ENCODE measurements at regions not wholly inside any gene's neighbourhood (a gene's known extent, or its start where the extent isn't known, plus 50 kb on each side); places are given as distances from the start of the nearest gene placed in this dataset.

DNA sequence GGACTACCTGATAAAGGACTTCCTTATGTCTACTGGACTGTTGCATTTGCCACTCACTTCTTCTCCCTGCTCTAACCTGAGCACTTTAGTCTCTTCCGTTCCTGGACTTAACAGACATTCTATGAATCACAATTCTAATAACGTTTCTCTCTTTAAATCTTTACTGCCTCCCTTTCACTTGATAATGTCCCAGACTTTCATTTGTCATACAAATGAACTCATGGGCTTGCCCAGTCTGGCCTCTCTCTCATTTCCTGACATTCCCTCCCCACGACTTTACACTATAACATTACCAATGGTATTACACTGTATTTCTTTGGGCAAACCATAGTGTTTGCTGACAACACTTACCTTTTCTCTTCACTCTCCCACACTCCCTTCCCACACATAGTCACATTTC lies 540.7 kb upstream of the TMEFF2 start:
- Histone ChIP-seq H3K36me3 (ENCODE audit: control insufficient read depth in 2 of 2, insufficient read depth in 1 of 2, low read length in 2 of 2) (no peaks in the 10 kb centered on the region), H3K27ac (ENCODE audit: extremely low read depth, low read depth, low read length) (no peak overlapping the region), H3K9me3 (ENCODE audit: control insufficient read depth, insufficient read depth, low read depth, low read length) (no peaks in the 10 kb centered on the region), H3K4me1 (ENCODE audit: control insufficient read depth, insufficient read depth, low read length) (no peaks in the 10 kb centered on the region), H3K4me3 (ENCODE audit: low read depth, low read length) (no peak overlapping the region)
- TF ChIP-seq SP7 (tag by site-specific recombination; IDR thresholded peaks at IDR 0.05) (no peak), PRDM1 (tag by site-specific recombination; IDR thresholded peaks at IDR 0.05) (no peak), ZNF707 (tag by site-specific recombination; IDR thresholded peaks at IDR 0.05) (no peak), BCL11A (tag by site-specific recombination; IDR thresholded peaks at IDR 0.05; ENCODE audit: low read depth) (no peak), ZNF114 (tag by site-specific recombination; IDR thresholded peaks at IDR 0.05) (no peak), GLI2 (tag by site-specific recombination; IDR thresholded peaks at IDR 0.05; ENCODE audit: borderline replicate concordance, low read depth) (no peak), ZNF521 (tag by site-specific recombination; IDR thresholded peaks at IDR 0.05) (no peak), ZNF157 (tag by site-specific recombination; IDR thresholded peaks at IDR 0.05) (no peak), ZNF776 (tag by site-specific recombination; IDR thresholded peaks at IDR 0.05; ENCODE audit: borderline replicate concordance) (no peak), HOXC10 (CRISPR knock-in tag; IDR thresholded peaks at IDR 0.05) (no peak), ZNF585B (tag by site-specific recombination; IDR thresholded peaks at IDR 0.05) (no peak), ZBTB17 (tag by site-specific recombination; IDR thresholded peaks at IDR 0.05) (no peak), TRIM28 (IDR thresholded peaks at IDR 0.05; ENCODE audit: borderline replicate concordance, low read length) (no peak)
- TF ChIP-seq, protein P1, sequence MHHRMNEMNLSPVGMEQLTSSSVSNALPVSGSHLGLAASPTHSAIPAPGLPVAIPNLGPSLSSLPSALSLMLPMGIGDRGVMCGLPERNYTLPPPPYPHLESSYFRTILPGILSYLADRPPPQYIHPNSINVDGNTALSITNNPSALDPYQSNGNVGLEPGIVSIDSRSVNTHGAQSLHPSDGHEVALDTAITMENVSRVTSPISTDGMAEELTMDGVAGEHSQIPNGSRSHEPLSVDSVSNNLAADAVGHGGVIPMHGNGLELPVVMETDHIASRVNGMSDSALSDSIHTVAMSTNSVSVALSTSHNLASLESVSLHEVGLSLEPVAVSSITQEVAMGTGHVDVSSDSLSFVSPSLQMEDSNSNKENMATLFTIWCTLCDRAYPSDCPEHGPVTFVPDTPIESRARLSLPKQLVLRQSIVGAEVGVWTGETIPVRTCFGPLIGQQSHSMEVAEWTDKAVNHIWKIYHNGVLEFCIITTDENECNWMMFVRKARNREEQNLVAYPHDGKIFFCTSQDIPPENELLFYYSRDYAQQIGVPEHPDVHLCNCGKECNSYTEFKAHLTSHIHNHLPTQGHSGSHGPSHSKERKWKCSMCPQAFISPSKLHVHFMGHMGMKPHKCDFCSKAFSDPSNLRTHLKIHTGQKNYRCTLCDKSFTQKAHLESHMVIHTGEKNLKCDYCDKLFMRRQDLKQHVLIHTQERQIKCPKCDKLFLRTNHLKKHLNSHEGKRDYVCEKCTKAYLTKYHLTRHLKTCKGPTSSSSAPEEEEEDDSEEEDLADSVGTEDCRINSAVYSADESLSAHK (tag by site-specific recombination; IDR thresholded peaks at IDR 0.05), result no peak
- TF ChIP-seq, protein P2, sequence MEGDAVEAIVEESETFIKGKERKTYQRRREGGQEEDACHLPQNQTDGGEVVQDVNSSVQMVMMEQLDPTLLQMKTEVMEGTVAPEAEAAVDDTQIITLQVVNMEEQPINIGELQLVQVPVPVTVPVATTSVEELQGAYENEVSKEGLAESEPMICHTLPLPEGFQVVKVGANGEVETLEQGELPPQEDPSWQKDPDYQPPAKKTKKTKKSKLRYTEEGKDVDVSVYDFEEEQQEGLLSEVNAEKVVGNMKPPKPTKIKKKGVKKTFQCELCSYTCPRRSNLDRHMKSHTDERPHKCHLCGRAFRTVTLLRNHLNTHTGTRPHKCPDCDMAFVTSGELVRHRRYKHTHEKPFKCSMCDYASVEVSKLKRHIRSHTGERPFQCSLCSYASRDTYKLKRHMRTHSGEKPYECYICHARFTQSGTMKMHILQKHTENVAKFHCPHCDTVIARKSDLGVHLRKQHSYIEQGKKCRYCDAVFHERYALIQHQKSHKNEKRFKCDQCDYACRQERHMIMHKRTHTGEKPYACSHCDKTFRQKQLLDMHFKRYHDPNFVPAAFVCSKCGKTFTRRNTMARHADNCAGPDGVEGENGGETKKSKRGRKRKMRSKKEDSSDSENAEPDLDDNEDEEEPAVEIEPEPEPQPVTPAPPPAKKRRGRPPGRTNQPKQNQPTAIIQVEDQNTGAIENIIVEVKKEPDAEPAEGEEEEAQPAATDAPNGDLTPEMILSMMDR (tag by site-specific recombination; IDR thresholded peaks at IDR 0.05), result no peak
- TF ChIP-seq, protein P3, sequence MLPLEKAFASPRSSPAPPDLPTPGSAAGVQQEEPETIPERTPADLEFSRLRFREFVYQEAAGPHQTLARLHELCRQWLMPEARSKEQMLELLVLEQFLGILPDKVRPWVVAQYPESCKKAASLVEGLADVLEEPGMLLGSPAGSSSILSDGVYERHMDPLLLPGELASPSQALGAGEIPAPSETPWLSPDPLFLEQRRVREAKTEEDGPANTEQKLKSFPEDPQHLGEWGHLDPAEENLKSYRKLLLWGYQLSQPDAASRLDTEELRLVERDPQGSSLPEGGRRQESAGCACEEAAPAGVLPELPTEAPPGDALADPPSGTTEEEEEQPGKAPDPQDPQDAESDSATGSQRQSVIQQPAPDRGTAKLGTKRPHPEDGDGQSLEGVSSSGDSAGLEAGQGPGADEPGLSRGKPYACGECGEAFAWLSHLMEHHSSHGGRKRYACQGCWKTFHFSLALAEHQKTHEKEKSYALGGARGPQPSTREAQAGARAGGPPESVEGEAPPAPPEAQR (tag by site-specific recombination; IDR thresholded peaks at IDR 0.05), result no peak
- TF ChIP-seq, protein P4, sequence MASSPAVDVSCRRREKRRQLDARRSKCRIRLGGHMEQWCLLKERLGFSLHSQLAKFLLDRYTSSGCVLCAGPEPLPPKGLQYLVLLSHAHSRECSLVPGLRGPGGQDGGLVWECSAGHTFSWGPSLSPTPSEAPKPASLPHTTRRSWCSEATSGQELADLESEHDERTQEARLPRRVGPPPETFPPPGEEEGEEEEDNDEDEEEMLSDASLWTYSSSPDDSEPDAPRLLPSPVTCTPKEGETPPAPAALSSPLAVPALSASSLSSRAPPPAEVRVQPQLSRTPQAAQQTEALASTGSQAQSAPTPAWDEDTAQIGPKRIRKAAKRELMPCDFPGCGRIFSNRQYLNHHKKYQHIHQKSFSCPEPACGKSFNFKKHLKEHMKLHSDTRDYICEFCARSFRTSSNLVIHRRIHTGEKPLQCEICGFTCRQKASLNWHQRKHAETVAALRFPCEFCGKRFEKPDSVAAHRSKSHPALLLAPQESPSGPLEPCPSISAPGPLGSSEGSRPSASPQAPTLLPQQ (tag by site-specific recombination; IDR thresholded peaks at IDR 0.05), result no peak
- TF ChIP-seq, protein P5, sequence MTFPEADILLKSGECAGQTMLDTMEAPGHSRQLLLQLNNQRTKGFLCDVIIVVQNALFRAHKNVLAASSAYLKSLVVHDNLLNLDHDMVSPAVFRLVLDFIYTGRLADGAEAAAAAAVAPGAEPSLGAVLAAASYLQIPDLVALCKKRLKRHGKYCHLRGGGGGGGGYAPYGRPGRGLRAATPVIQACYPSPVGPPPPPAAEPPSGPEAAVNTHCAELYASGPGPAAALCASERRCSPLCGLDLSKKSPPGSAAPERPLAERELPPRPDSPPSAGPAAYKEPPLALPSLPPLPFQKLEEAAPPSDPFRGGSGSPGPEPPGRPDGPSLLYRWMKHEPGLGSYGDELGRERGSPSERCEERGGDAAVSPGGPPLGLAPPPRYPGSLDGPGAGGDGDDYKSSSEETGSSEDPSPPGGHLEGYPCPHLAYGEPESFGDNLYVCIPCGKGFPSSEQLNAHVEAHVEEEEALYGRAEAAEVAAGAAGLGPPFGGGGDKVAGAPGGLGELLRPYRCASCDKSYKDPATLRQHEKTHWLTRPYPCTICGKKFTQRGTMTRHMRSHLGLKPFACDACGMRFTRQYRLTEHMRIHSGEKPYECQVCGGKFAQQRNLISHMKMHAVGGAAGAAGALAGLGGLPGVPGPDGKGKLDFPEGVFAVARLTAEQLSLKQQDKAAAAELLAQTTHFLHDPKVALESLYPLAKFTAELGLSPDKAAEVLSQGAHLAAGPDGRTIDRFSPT (tag by site-specific recombination; IDR thresholded peaks at IDR 0.05), result no peak
- ChIA-PET POLR2A (no interaction called here), CTCF (no interaction called here)
